ENCODE measurements at regions not wholly inside any gene's neighbourhood (a gene's known extent, or its start where the extent isn't known, plus 50 kb on each side); places are given as distances from the start of the nearest gene placed in this dataset.

DNA sequence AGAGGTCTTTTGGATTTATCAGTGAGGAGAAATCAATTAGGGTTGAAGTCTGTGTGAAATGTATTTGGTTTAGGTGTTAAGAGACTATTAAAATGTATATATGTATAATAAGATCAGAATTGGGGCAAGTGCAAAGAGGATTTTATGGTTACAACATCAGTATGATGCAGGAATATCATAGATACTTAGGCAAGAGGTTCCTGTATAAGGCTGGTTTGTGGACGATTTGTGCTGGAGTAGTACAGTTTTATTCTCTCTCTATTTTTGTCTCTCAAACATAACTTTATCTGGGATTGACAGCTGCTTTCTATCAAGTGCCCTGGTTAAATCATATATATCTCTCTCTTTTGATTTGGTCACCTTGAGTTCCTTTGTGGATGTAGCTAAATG is 142.5 kb downstream of the CTH start:
- no peak for DNase-seq (ENCODE audit: low spot score)
- ATAC-seq (ENCODE audit: low FRiP score), result peak; percentile 59
- TF ChIP-seq, protein P1, sequence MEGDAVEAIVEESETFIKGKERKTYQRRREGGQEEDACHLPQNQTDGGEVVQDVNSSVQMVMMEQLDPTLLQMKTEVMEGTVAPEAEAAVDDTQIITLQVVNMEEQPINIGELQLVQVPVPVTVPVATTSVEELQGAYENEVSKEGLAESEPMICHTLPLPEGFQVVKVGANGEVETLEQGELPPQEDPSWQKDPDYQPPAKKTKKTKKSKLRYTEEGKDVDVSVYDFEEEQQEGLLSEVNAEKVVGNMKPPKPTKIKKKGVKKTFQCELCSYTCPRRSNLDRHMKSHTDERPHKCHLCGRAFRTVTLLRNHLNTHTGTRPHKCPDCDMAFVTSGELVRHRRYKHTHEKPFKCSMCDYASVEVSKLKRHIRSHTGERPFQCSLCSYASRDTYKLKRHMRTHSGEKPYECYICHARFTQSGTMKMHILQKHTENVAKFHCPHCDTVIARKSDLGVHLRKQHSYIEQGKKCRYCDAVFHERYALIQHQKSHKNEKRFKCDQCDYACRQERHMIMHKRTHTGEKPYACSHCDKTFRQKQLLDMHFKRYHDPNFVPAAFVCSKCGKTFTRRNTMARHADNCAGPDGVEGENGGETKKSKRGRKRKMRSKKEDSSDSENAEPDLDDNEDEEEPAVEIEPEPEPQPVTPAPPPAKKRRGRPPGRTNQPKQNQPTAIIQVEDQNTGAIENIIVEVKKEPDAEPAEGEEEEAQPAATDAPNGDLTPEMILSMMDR (IDR thresholded peaks at IDR 0.05), result no peak

DNA sequence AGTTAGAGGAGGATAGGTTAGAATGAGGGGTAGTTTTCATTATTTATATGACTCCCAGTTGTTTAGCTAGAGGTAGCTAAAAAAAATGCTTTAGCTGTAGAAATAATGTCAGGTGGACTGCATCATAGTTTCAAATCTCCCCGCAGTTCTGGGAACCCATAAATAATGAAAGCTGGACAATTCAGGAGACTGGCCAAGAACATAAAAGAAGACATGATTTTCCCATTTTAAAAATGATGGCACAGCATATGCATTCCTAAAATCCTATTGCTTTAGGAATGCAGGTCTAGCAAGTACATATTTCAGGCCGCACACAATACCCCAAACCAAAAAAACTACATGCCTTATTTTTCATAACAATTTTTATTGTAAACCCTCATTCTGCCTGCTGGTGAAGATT is 143.3 kb downstream of the CTH start:
- TF ChIP-seq, protein P1 (IDR thresholded peaks at IDR 0.05), result no peak
- ATAC-seq (ENCODE audit: low FRiP score), result no peak
- no peak for DNase-seq (ENCODE audit: low spot score)

DNA sequence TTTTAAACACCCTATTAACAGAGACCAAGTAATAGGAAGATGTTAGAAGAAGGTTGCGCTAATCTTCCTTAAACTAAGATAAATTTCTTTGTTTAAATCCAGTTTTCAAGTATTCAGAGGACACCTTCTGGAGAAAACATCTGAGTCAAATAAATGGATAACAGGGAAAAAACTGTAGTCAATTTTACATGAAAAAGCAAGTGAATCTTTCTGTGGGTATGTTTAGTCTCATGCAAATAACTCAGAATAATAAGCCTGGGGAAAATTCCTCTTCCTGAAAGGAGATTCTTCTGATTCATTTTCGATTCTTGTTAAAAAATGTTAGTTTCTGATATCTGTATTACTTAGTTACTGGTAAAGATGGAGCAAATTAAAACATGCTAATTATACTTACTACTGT is 145.5 kb downstream of the CTH start:
- TF ChIP-seq, protein P1 (IDR thresholded peaks at IDR 0.05), result no peak
- DNase-seq (ENCODE audit: low spot score), result no peak
- ATAC-seq (ENCODE audit: low FRiP score), result no peak

DNA sequence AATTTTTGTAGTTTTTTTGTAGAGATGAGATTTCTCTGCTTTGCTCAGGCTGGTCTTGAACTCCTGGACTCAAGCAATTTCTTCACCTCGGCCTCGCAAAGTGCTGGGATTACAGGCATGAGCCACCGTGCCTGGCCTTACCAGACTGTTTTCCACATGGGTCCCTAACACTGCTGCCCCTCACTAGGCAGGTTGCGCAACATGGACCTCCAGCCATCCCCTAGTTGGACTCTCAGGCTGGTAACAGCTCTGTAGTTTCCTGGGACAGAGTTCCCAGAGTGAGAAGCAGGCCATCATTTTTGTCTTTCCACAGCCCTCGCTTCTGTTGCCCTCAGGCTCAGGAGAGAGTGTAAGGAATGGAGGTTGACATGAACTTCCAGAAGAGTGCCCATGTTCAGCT is 156.1 kb downstream of the CTH start:
- TF ChIP-seq, protein P1 (IDR thresholded peaks at IDR 0.05), result no peak
- DNase-seq (ENCODE audit: low spot score), result no peak
- no peak for ATAC-seq (ENCODE audit: low FRiP score)

DNA sequence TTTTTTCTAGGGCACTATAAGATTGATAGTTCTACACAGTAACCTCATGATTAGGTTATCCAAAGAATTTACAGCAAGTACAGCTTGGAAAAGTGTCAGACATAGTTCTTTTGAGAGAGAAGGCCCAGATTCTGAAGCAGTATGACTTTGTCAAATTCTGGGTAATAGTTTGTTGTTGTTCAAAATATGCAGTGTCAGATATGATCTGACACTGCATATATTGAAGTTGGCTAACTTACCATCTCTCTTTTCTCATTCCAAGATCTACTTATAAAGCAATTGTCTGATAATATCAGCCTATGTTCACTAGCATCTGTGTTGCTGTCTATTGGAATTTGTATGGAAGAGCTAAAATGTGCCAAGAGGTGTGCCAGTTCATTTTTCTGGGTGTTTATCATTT is 160.1 kb downstream of the CTH start:
- TF ChIP-seq, protein P1 (IDR thresholded peaks at IDR 0.05), result no peak
- no peak for DNase-seq (ENCODE audit: low spot score)
- ATAC-seq (ENCODE audit: low FRiP score), result no peak

DNA sequence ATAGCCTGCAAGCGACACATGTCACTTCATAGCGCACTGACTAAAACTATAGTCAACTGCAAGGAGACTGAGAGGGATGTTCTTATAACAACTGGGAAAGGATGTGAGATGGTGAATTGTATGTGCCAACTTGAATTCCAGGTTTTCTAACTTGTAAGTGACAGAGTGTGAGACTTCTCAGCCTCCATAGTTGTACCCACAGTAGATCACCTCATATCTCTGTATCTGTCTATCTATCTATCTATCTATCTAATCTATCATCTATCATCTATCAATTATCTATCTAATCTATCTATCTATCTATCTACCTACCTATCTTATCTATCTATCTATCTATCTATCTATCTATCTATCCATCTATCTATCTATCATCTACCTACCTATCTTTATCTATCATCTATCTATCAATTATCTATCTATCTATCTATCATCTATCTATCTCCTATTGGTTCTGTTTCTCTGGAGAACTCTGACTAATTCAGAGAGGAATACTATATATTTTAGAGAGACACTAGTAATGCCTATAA is 162.3 kb downstream of the CTH start:
- TF ChIP-seq, protein P1 (IDR thresholded peaks at IDR 0.05), result no peak
- no peak for ATAC-seq (ENCODE audit: low FRiP score)
- no peak for DNase-seq (ENCODE audit: low spot score)

DNA sequence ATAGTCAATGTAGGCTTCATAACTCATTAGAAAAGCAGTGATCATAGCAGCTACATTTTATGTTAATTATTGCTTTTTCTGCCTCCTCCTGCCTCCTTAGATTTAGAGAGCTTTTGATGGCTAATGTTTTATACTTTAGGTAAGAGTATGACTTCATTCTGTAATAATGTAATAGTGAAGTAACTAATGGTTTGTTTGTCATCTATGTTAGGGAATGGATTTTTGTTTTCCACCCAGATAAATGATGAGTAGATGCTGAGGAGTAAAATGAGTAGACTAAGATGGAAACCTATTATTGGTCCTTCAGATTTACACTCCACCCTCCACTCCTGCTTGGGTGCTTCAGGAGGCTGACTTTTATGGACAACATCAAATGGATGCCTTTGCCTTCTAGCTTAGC is 170.6 kb downstream of the CTH start:
- TF ChIP-seq, protein P1 (IDR thresholded peaks at IDR 0.05), result no peak
- ATAC-seq (ENCODE audit: low FRiP score) (no peak), DNase-seq (ENCODE audit: low spot score) (no peak)
